Fibroblast of pulmonary artery (primary cell): ENCODE measurements at regions not wholly inside any gene's neighbourhood (a gene's known extent, or its start where the extent isn't known, plus 50 kb on each side); places are given as distances from the start of the nearest gene placed in this dataset.

Experiments used
- DNase-seq: peaks from one replicate; pipeline ENCODE4 v3.0.0-alpha.2; 2010; ENCODE audit warnings: low read depth
- H3K4me3 ChIP-seq: replicated peaks from 2 replicates; pipeline ENCODE4 v1.5.1; 2011; ENCODE audit warnings: low read depth, mild to moderate bottlenecking, control low read depth, low read length, moderate library complexity
- TF ChIP-seq, protein P1 (sequence below): IDR thresholded peaks from 2 replicates; pipeline ENCODE4 v1.5.1; 2011; ENCODE audit warnings: mild to moderate bottlenecking, control low read depth, low read length, inconsistent platforms; ENCODE audit errors: missing control alignments

- H3K4me3 ChIP-seq: no peak overlapping the region
- peak; percentile 22 for DNase-seq
- TF ChIP-seq, protein P1, sequence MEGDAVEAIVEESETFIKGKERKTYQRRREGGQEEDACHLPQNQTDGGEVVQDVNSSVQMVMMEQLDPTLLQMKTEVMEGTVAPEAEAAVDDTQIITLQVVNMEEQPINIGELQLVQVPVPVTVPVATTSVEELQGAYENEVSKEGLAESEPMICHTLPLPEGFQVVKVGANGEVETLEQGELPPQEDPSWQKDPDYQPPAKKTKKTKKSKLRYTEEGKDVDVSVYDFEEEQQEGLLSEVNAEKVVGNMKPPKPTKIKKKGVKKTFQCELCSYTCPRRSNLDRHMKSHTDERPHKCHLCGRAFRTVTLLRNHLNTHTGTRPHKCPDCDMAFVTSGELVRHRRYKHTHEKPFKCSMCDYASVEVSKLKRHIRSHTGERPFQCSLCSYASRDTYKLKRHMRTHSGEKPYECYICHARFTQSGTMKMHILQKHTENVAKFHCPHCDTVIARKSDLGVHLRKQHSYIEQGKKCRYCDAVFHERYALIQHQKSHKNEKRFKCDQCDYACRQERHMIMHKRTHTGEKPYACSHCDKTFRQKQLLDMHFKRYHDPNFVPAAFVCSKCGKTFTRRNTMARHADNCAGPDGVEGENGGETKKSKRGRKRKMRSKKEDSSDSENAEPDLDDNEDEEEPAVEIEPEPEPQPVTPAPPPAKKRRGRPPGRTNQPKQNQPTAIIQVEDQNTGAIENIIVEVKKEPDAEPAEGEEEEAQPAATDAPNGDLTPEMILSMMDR: no peak
These were observed 253.5 kb downstream of the PCDH10 start for GRCh38 chr4:133402616-133403015.

DNA sequence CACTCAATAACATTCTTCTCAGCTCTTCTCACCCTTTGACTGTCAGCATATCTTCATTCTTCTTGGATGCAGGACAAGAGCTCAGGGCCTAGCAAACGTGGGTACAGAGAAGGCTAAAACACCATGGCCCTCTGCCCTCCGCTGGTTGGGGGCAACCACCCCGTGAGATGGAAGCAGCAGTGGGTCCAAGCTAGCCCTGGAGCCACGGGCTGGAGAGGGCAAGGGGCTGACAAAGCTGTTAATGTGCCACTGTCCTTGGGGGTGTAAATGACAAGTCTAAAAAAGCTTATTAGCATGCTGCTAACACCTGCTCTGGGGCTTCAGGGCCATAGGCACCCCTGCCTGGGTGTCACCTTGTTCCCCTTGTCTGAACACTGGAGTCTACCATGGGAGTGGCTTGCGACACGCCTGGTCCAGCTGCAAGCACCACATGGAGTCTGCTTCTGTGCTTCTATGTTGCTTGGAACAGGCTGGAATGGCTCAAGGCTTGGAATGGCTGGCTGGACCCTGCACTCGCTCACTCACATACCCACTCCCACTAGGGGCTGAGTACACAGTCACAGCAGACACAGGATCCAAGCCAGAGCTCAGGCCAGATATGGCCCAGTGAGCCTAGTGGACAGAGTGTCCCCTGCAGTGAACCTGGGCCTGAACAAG lies 246.0 kb downstream of the PCDH10 start:
- H3K4me3 ChIP-seq: no peak overlapping the region
- TF ChIP-seq, protein P1: no peak
- DNase-seq: no peak

DNA sequence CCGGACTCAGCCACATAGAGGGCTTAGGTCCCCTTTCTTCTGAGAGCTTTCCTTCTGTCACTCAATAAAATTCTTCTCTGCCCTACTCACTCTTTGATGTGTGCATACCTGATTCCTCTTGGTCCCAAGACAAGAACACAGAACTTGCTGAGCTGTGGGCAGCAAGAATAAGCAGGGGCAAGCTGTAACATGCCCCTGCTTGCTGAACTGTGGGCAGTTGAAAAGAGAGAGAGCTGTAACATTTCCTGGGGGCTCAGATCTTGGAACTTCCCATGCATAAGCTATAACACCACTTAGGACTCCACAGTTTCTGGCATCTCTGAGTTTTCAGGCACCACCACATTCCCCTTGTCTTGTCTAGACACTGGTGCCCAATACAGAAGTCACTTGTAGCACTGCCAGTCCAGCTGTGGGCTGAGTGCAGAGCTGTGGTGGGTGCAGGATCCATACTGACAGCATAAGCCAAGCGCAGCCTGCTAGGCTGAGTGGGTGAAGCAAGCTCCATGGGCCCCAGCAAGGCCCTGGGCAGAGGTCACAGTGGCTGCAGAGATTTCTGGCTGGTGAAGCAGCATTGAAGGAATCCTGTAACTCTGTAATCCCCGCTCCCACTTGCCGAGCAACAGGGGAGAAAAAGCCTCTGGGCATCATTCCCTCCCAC lies 241.2 kb downstream of the PCDH10 start:
- DNase-seq: no peak
- TF ChIP-seq, protein P1: no peak

GRCh38 chr4:133389029-133389428 lies 239.9 kb downstream of the PCDH10 start:
- DNase-seq: no peak
- no peak overlapping the region for H3K4me3 ChIP-seq
- TF ChIP-seq, protein P1: no peak

More for the DNA sequence above, 241.2 kb downstream of the PCDH10 start:
- no peak overlapping the region for H3K4me3 ChIP-seq

DNA sequence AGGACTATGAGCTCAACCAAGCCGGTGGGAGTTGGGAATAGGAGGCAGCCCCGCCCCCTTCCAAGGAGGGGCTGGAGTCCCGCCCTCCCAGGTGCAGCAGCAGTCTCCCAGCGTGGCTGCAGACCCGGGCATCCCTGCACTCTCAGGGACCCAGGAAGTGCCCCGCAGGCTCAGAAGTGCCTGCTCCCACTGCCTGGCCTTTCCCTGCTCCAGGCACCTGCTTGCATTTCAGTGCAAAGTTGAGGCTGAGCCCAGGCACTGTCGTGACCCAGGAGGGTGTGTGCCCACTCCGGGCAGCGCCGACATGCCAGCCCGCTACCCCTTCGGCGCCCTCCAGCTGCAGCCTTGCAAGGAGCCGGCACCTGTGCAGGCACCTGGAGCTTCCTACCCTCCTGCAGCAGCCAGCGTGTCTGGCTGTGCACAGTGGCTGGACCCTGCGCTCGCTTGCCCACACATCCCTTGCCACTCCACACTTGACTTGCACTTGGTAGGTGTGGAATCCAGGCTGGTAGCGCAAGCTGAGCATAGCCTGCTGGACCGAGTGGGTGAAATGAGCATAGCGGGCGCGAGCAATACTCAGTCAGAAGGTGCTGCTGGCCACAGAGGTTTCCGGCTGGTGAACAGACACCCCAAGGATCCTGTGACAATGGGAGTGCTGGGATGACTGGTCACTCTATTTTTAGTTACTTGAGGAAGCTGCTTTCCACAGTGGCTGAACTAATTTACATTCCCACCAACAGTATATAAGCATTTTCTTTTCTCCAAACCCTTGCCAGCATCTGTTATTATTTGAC lies 236.3 kb downstream of the PCDH10 start:
- no peak overlapping the region for H3K4me3 ChIP-seq
- TF ChIP-seq, protein P1: no peak
- DNase-seq: no peak

GRCh38 chr4:133379681-133380438 lies 230.8 kb downstream of the PCDH10 start:
- TF ChIP-seq, protein P1: no peak
- no peak overlapping the region for H3K4me3 ChIP-seq
- DNase-seq: no peak
